ENCODE measurements at regions not wholly inside any gene's neighbourhood (a gene's known extent, or its start where the extent isn't known, plus 50 kb on each side); places are given as distances from the start of the nearest gene placed in this dataset.

DNA sequence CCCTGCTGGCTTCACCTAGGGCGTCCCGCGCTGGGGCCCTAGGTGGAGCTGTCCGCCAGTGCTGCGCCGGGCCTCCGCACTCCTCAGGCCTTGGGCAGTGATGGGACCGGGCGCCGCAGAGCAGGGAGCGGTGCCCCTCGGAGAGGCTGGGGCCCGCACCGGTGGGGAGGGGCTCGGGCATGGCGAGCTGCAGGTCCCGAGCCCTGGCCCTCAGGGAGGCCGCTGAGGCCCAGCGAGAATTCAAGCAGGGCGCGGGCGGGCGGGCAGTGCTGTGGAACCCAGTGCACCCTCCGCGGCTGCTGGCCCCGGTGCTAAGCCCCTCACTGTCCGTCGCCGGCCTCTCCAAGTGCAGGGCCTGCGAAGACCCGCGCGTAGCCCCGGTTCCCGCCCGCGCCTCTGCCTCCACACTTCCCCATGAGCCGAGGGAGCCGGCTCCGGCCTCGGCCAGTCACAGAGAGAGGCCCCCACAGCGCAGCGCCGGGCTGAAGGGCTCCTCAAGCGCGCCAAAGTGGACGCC, 565.1 kb upstream of the NDST4 start:
- TF ChIP-seq, protein P1, sequence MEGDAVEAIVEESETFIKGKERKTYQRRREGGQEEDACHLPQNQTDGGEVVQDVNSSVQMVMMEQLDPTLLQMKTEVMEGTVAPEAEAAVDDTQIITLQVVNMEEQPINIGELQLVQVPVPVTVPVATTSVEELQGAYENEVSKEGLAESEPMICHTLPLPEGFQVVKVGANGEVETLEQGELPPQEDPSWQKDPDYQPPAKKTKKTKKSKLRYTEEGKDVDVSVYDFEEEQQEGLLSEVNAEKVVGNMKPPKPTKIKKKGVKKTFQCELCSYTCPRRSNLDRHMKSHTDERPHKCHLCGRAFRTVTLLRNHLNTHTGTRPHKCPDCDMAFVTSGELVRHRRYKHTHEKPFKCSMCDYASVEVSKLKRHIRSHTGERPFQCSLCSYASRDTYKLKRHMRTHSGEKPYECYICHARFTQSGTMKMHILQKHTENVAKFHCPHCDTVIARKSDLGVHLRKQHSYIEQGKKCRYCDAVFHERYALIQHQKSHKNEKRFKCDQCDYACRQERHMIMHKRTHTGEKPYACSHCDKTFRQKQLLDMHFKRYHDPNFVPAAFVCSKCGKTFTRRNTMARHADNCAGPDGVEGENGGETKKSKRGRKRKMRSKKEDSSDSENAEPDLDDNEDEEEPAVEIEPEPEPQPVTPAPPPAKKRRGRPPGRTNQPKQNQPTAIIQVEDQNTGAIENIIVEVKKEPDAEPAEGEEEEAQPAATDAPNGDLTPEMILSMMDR (IDR thresholded peaks at IDR 0.05): no peak
- TF ChIP-seq TCF7L2 (IDR thresholded peaks at IDR 0.05; ENCODE audit: low read depth, low read length): no peak
- TF ChIP-seq POLR2AphosphoS5 (IDR thresholded peaks at IDR 0.05; ENCODE audit: low read depth, low read length): no peak
- TF ChIP-seq, protein P2, sequence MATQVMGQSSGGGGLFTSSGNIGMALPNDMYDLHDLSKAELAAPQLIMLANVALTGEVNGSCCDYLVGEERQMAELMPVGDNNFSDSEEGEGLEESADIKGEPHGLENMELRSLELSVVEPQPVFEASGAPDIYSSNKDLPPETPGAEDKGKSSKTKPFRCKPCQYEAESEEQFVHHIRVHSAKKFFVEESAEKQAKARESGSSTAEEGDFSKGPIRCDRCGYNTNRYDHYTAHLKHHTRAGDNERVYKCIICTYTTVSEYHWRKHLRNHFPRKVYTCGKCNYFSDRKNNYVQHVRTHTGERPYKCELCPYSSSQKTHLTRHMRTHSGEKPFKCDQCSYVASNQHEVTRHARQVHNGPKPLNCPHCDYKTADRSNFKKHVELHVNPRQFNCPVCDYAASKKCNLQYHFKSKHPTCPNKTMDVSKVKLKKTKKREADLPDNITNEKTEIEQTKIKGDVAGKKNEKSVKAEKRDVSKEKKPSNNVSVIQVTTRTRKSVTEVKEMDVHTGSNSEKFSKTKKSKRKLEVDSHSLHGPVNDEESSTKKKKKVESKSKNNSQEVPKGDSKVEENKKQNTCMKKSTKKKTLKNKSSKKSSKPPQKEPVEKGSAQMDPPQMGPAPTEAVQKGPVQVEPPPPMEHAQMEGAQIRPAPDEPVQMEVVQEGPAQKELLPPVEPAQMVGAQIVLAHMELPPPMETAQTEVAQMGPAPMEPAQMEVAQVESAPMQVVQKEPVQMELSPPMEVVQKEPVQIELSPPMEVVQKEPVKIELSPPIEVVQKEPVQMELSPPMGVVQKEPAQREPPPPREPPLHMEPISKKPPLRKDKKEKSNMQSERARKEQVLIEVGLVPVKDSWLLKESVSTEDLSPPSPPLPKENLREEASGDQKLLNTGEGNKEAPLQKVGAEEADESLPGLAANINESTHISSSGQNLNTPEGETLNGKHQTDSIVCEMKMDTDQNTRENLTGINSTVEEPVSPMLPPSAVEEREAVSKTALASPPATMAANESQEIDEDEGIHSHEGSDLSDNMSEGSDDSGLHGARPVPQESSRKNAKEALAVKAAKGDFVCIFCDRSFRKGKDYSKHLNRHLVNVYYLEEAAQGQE (IDR thresholded peaks at IDR 0.05; ENCODE audit: insufficient read depth in 1 of 2, low read depth in 2 of 2, low read length in 1 of 2): no peak
- TF ChIP-seq SIN3A (IDR thresholded peaks at IDR 0.05; ENCODE audit: borderline replicate concordance, insufficient read depth, low read depth, low read length): no peak
